PC-3 (cell line): ENCODE measurements at regions not wholly inside any gene's neighbourhood (a gene's known extent, or its start where the extent isn't known, plus 50 kb on each side); places are given as distances from the start of the nearest gene placed in this dataset.

Experiments
- ATAC-seq: fragments of 200-7000 bp; cut with Tn5 transposase; 2 replicates; pipeline ENCODE4 v1.9.1; 2020; ENCODE audit warnings: mild to moderate bottlenecking, moderate library complexity
- BruUV-seq: library from RNA; stranded (reverse); fragments of 400-500 nt; replicated peaks from 2 replicates; lab custom pipeline; 2021; lab: Mats Ljungman, UMichigan
- CTCF ChIA-PET: fragments of 300-600 bp; sonication (Branson Sonifier 250); formaldehyde crosslinking; loops from one replicate; lab custom pipeline; 2022; ENCODE audit warnings: antibody characterized with exemption; lab: Charles Lee
- POLR2A ChIA-PET: fragments of 300-600 bp; sonication (Branson Sonifier 250); formaldehyde crosslinking; loops from one replicate; lab custom pipeline; 2022; ENCODE audit warnings: antibody characterized with exemption; ENCODE audit not compliant: unreplicated experiment; lab: Charles Lee
- DNase-seq: peaks from one replicate; pipeline ENCODE4 v3.0.0-alpha.2; 2015
- H2AFZ ChIP-seq: fragments of 300-600 bp; sonication (generic); 2 replicates; pipeline ENCODE4 v1.6.0; 2016; ENCODE audit warnings: antibody characterized with exemption, low read length
- H3F3A ChIP-seq: fragments of 300-600 bp; sonication (generic); one replicate; pipeline ENCODE4 v1.6.0; 2017; ENCODE audit warnings: antibody characterized with exemption, low read length, control low read depth, mild to moderate bottlenecking; ENCODE audit not compliant: unreplicated experiment
- H3K27ac ChIP-seq: fragments of 300-600 bp; sonication (generic); 2 replicates; pipeline ENCODE4 v1.5.1; 2016; ENCODE audit warnings: mild to moderate bottlenecking, low read length
- H3K27me3 ChIP-seq: fragments of 300-600 bp; sonication (generic); 2 replicates; pipeline ENCODE4 v1.6.1; 2016; ENCODE audit warnings: low read length, mixed read lengths
- H3K36me3 ChIP-seq: fragments of 300-600 bp; sonication (generic); 2 replicates; pipeline ENCODE4 v1.6.1; 2016; ENCODE audit warnings: low read depth, mixed run types, low read length, mixed read lengths
- H3K4me1 ChIP-seq: fragments of 300-600 bp; sonication (generic); 2 replicates; pipeline ENCODE4 v1.5.1; 2016; ENCODE audit warnings: low read length; ENCODE audit not compliant: insufficient read depth
- H3K4me2 ChIP-seq: fragments of 300-600 bp; sonication (generic); 2 replicates; pipeline ENCODE4 v1.6.0; 2016; ENCODE audit warnings: low read length
- H3K4me3 ChIP-seq: fragments of 300-600 bp; sonication (generic); 2 replicates; pipeline ENCODE4 v1.5.1; 2016; ENCODE audit warnings: mild to moderate bottlenecking, low read length, mixed read lengths
- H3K79me2 ChIP-seq: fragments of 300-600 bp; sonication (generic); 2 replicates; pipeline ENCODE4 v1.6.1; 2017; ENCODE audit warnings: low read length, mixed read lengths
- H3K9ac ChIP-seq: fragments of 300-600 bp; sonication (generic); 2 replicates; pipeline ENCODE4 v1.6.0; 2016; ENCODE audit warnings: mild to moderate bottlenecking, low read length
- H3K9me2 ChIP-seq: fragments of 300-600 bp; sonication (generic); replicated peaks from 2 replicates; pipeline ENCODE4 v1.6.1; 2016; ENCODE audit warnings: mixed run types, low read length, mixed read lengths
- H3K9me3 ChIP-seq: fragments of 300-600 bp; sonication (generic); 2 replicates; pipeline ENCODE4 v1.6.1; 2016; ENCODE audit warnings: low read length, mixed read lengths
- H4K20me1 ChIP-seq: fragments of 300-600 bp; sonication (generic); 2 replicates; pipeline ENCODE4 v1.6.1; 2016; ENCODE audit warnings: low read length, mixed read lengths
- CTCF ChIP-seq: fragments of 300-600 bp; sonication (generic); conservative IDR thresholded peaks from 2 replicates; pipeline ENCODE4 v1.5.1; 2017; ENCODE audit warnings: antibody characterized with exemption, low read depth, mild to moderate bottlenecking, low read length
- EZH2 ChIP-seq: fragments of 300-600 bp; sonication (generic); IDR thresholded peaks from one replicate; pipeline ENCODE4 v1.6.1; 2017; ENCODE audit warnings: antibody characterized with exemption, mild to moderate bottlenecking, low read length; ENCODE audit not compliant: unreplicated experiment
- EZH2phosphoT487 ChIP-seq: fragments of 300-600 bp; sonication (generic); IDR thresholded peaks from 2 replicates; pipeline ENCODE4 v1.6.1; 2018; ENCODE audit warnings: mild to moderate bottlenecking, antibody characterized with exemption, low read length, borderline replicate concordance
- intact Hi-C: fragments of 100-400 bp; cut with micrococcal nuclease; formaldehyde crosslinking; loops from 2 replicates; pipeline ENCODE4 v1.9.0; 2023

DNA sequence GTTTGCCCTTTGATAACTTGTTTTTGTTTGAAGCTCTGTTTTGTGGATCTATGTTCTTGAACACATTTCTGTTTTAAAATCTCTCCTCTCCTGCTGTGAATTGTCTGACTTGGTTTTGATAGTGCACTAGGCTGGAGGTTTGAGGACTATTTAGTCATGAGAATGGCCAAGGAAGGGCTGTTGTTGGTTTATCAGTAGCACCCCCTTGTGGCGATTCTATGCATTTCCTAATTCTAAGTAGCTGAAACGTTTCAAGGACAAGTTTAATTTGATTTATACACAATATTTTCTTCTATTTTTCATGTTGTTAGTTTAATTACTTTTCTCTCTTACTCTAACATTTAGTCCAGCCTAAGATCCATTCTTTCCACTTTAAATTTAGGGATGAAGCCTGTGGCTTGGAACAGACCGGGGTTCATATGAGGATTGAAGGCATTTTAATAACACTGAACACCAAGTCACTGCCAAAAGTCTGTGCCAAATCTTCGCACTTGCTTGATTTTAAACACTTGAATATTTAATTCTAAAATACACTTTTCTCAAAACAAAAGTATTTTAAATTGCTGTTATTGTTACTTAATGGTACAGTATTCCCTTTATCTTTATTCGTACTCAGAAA is 166.0 kb downstream of the SOCS6 start:
- Histone ChIP-seq H3K36me3 (no peaks in the 10 kb centered on the region), H3K9me3 (no peaks in the 10 kb centered on the region), H3K4me3 (no peak overlapping the region), H3K4me2 (no peak overlapping the region), H3K27me3 (no peaks in the 10 kb centered on the region), H3F3A (no peaks in the 10 kb centered on the region), H3K79me2 (no peaks in the 10 kb centered on the region), H4K20me1 (no peaks in the 10 kb centered on the region), H3K9me2 (no peaks in the 10 kb centered on the region), H3K27ac (no peak overlapping the region), H2AFZ (peak overlapping the region; percentile 15; the same call in 1 of the 2 replicates), H3K9ac (no peak overlapping the region), H3K4me1 (no peaks in the 10 kb centered on the region)
- CTCF ChIA-PET: interaction anchor here (0.7 to 1.3 kb wide), 4 partner anchors 164 to 368 kb away, joined by 3 to 5 read pairs (median 3); no protein-coding TSS in a partner anchor
- ATAC-seq: peak; percentile 80
- POLR2A ChIA-PET: no interaction called here
- TF ChIP-seq EZH2phosphoT487: no peak
- TF ChIP-seq EZH2: no peak
- peak; percentile 90 for TF ChIP-seq CTCF
- DNase-seq: peak; percentile 81
- no TSS peak for BruUV-seq
- intact Hi-C loops: loop anchor here (1.0 to 5.0 kb wide), 3 partner anchors 259 to 368 kb away; no protein-coding TSS in a partner anchor

DNA sequence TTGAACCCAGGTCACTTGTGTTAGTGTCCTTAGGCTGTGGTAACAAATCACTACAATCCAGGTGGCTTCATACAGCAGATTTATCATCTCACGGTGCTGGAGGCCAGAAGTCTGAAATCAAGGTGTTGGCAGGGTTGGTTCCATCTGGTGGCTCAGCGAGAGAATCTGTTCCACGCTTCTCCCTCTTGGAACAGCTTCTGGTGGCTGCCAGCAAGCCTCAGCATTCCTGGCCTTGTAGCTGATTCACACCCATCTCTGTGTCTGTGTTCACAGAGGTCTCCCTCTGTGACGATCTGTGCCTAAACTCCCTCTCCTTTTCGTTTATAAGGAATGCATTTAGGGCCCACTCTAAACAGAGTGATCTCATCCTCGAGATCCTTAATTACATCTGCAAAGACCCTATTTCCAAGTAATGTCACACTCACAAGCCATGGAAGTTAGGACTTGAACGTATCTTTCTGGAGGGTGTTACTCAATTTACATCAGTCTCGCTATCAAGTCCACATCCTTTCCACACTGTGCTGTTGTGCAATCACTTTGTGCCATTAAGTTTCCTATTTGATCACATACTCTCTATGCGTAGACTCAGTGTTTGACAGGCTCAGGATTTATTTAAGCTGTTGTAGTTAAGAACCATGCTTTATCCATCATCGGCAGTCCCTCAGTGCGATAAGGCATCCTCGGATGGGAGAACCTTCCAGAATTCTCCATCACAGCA is 164.4 kb downstream of the SOCS6 start:
- H4K20me1 ChIP-seq: no peaks in the 10 kb centered on the region
- H3K27ac ChIP-seq: no peak overlapping the region
- no peaks in the 10 kb centered on the region for H3K9me2 ChIP-seq
- no peaks in the 10 kb centered on the region for H3K36me3 ChIP-seq
- H3K4me1 ChIP-seq: no peaks in the 10 kb centered on the region
- BruUV-seq: no TSS peak
- H3K4me3 ChIP-seq: no peak overlapping the region
- H3F3A ChIP-seq: no peaks in the 10 kb centered on the region
- no peak for TF ChIP-seq CTCF
- TF ChIP-seq EZH2: no peak
- no peak for TF ChIP-seq EZH2phosphoT487
- no peaks in the 10 kb centered on the region for H3K27me3 ChIP-seq
- H3K4me2 ChIP-seq: no peak overlapping the region
- ChIA-PET CTCF (interaction anchor here (0.6 kb wide), 1 partner anchor 134 kb away, joined by 3 read pairs; no protein-coding TSS in a partner anchor), POLR2A (no interaction called here)
- H3K9ac ChIP-seq: no peak overlapping the region
- intact Hi-C loops: loop anchor here (5.0 kb wide), 1 partner anchor 366 kb away; no protein-coding TSS in a partner anchor
- no peaks in the 10 kb centered on the region for H3K79me2 ChIP-seq
- H3K9me3 ChIP-seq: no peaks in the 10 kb centered on the region
- H2AFZ ChIP-seq: no peak overlapping the region
- ATAC-seq: no peak
- no peak for DNase-seq
